CD8-positive, alpha-beta memory T cell (primary cell): ENCODE measurements at regions not wholly inside any gene's neighbourhood (a gene's known extent, or its start where the extent isn't known, plus 50 kb on each side); places are given as distances from the start of the nearest gene placed in this dataset.
A peak's percentile ranks its signal among the peaks of the same experiment; 100 is the strongest.

Experiments used
- CTCF ChIA-PET: fragments of 350-600 bp; sonication (Branson Sonifier 250); formaldehyde crosslinking; loops from one replicate; lab custom pipeline; 2021; ENCODE audit warnings: antibody characterized with exemption; lab: Charles Lee
- POLR2A ChIA-PET: fragments of 350-600 bp; sonication (Branson Sonifier 250); formaldehyde crosslinking; loops from one replicate; lab custom pipeline; 2021; ENCODE audit warnings: antibody characterized with exemption; lab: Charles Lee
- DNase-seq, 5 donors: peaks; one replicate each; pipeline versions ENCODE4 v3.0.0 to v3.0.0-alpha.2; 2020 to 2022; ENCODE audit warnings: mixed read lengths in 1 of 5
- H3K27ac ChIP-seq: one replicate; pipeline ENCODE4 v1.7.0; 2013; ENCODE audit warnings: low read depth, mild to moderate bottlenecking, low read length, moderate library complexity
- H3K27me3 ChIP-seq: 2 replicates; pipeline ENCODE4 v1.7.0; 2013; ENCODE audit warnings: low read length, mild to moderate bottlenecking; ENCODE audit not compliant: insufficient read depth, poor library complexity, severe bottlenecking
- H3K36me3 ChIP-seq: 2 replicates; pipeline ENCODE4 v1.7.0; 2013; ENCODE audit warnings: mild to moderate bottlenecking, low read length, moderate library complexity; ENCODE audit not compliant: insufficient read depth
- H3K4me1 ChIP-seq: 2 replicates; pipeline ENCODE4 v1.7.0; 2013; ENCODE audit warnings: mild to moderate bottlenecking, low read length, moderate library complexity; ENCODE audit not compliant: insufficient read depth
- H3K4me3 ChIP-seq: 2 replicates; pipeline ENCODE4 v1.7.0; 2013; ENCODE audit warnings: mild to moderate bottlenecking, low read length
- H3K9me3 ChIP-seq: 2 replicates; pipeline ENCODE4 v1.7.0; 2013; ENCODE audit warnings: mild to moderate bottlenecking, low read length
- H3K27ac Mint-ChIP-seq, 8 donors: one replicate each; pipeline ENCODE4 v1.8.0; 2020 to 2021; ENCODE audit warnings: mixed read lengths in 8 of 8, mild to moderate bottlenecking in 6 of 8, inconsistent platforms in 3 of 8, moderate library complexity in 3 of 8
- H3K27me3 Mint-ChIP-seq, 2 donors: one replicate each; pipeline ENCODE4 v1.8.0; 2020 to 2021; ENCODE audit warnings: mixed read lengths in 2 of 2, mild to moderate bottlenecking in 1 of 2, moderate library complexity in 1 of 2
- H3K36me3 Mint-ChIP-seq, 3 donors: one replicate each; pipeline ENCODE4 v1.8.0; 2020 to 2021; ENCODE audit warnings: mixed read lengths in 3 of 3, inconsistent platforms in 1 of 3, mild to moderate bottlenecking in 1 of 3
- H3K4me1 Mint-ChIP-seq, 3 donors: one replicate each; pipeline ENCODE4 v1.8.0; 2020 to 2021; ENCODE audit warnings: mixed read lengths in 3 of 3, inconsistent platforms in 1 of 3, mild to moderate bottlenecking in 1 of 3
- H3K4me3 Mint-ChIP-seq, 7 donors: one replicate each; pipeline ENCODE4 v1.8.0; 2020 to 2021; ENCODE audit warnings: mixed read lengths in 7 of 7, mild to moderate bottlenecking in 6 of 7, moderate library complexity in 4 of 7, inconsistent platforms in 2 of 7
- H3K9me3 Mint-ChIP-seq, 5 donors: one replicate each; pipeline ENCODE4 v1.8.0; 2020 to 2022; ENCODE audit warnings: mixed read lengths in 5 of 5, mild to moderate bottlenecking in 3 of 5, moderate library complexity in 2 of 5, inconsistent platforms in 1 of 5

GRCh38 chr19:56966697-56967299, 126.3 kb upstream of the PEG3 start:
- ChIA-PET POLR2A (no interaction called here), CTCF (no interaction called here)
- H3K4me3 Mint-ChIP-seq: no peak overlapping the region
- H3K4me1 Mint-ChIP-seq: no peaks in the 10 kb centered on the region
- Histone ChIP-seq H3K27me3 (no peaks in the 10 kb centered on the region), H3K9me3 (no peaks in the 10 kb centered on the region), H3K4me1 (no peaks in the 10 kb centered on the region), H3K27ac (no peak overlapping the region), H3K36me3 (no peaks in the 10 kb centered on the region), H3K4me3 (no peak overlapping the region)
- H3K27me3 Mint-ChIP-seq: peaks cover 4 to 6% of the 10 kb centered on the region in 2 donors
- peaks cover 10 to 28% (median 15%) of the 10 kb centered on the region in 5 donors for H3K9me3 Mint-ChIP-seq
- no peak for DNase-seq
- H3K27ac Mint-ChIP-seq: no peak overlapping the region
- H3K36me3 Mint-ChIP-seq: no peaks in the 10 kb centered on the region

GRCh38 chr19:56969156-56969555, 128.6 kb upstream of the PEG3 start:
- Mint-ChIP-seq H3K27ac (no peak overlapping the region), H3K9me3 (peaks cover 7 to 26% (median 18%) of the 10 kb centered on the region in 5 donors), H3K27me3 (peaks cover 4 to 6% of the 10 kb centered on the region in 2 donors), H3K36me3 (no peaks in the 10 kb centered on the region), H3K4me1 (no peaks in the 10 kb centered on the region), H3K4me3 (no peak overlapping the region)
- H3K4me3 ChIP-seq: no peak overlapping the region
- no peak for DNase-seq
- H3K4me1 ChIP-seq: no peaks in the 10 kb centered on the region
- POLR2A ChIA-PET: no interaction called here
- CTCF ChIA-PET: no interaction called here
- H3K27me3 ChIP-seq: no peaks in the 10 kb centered on the region
- no peak overlapping the region for H3K27ac ChIP-seq
- no peaks in the 10 kb centered on the region for H3K36me3 ChIP-seq
- H3K9me3 ChIP-seq: no peaks in the 10 kb centered on the region

GRCh38 chr19:56969759-56970178, 129.2 kb upstream of the PEG3 start:
- H3K27me3 Mint-ChIP-seq: peaks cover 5 to 13% of the 10 kb centered on the region in 2 donors
- no peak overlapping the region for H3K4me3 ChIP-seq
- H3K36me3 ChIP-seq: no peaks in the 10 kb centered on the region
- H3K9me3 ChIP-seq: no peaks in the 10 kb centered on the region
- no peaks in the 10 kb centered on the region for H3K4me1 ChIP-seq
- no peak for DNase-seq
- CTCF ChIA-PET: no interaction called here
- H3K4me3 Mint-ChIP-seq: no peak overlapping the region
- POLR2A ChIA-PET: no interaction called here
- H3K4me1 Mint-ChIP-seq: no peaks in the 10 kb centered on the region
- peaks cover 10 to 28% (median 23%) of the 10 kb centered on the region in 5 donors for H3K9me3 Mint-ChIP-seq
- no peaks in the 10 kb centered on the region for H3K36me3 Mint-ChIP-seq
- no peak overlapping the region for H3K27ac Mint-ChIP-seq
- no peak overlapping the region for H3K27ac ChIP-seq
- no peaks in the 10 kb centered on the region for H3K27me3 ChIP-seq

- Histone ChIP-seq H3K36me3 (no peaks in the 10 kb centered on the region), H3K4me3 (no peak overlapping the region), H3K27ac (no peak overlapping the region), H3K27me3 (no peaks in the 10 kb centered on the region), H3K9me3 (no peaks in the 10 kb centered on the region), H3K4me1 (no peaks in the 10 kb centered on the region)
- H3K4me1 Mint-ChIP-seq: no peaks in the 10 kb centered on the region
- ChIA-PET POLR2A (no interaction called here), CTCF (no interaction called here)
- no peak overlapping the region for H3K4me3 Mint-ChIP-seq
- H3K9me3 Mint-ChIP-seq: peaks cover 17 to 29% (median 23%) of the 10 kb centered on the region in 5 donors
- H3K27ac Mint-ChIP-seq: no peak overlapping the region
- no peaks in the 10 kb centered on the region for H3K36me3 Mint-ChIP-seq
- no peak for DNase-seq
- H3K27me3 Mint-ChIP-seq: peaks cover 7 to 15% of the 10 kb centered on the region in 2 donors
Observed at GRCh38 chr19:56971230-56971629, 130.7 kb upstream of the PEG3 start.

- no peak for DNase-seq
- H3K27me3 Mint-ChIP-seq: peaks cover 5 to 12% of the 10 kb centered on the region in 2 donors
- POLR2A ChIA-PET: no interaction called here
- H3K4me3 Mint-ChIP-seq: no peak overlapping the region
- CTCF ChIA-PET: no interaction called here
- no peaks in the 10 kb centered on the region for H3K9me3 ChIP-seq
- H3K4me1 ChIP-seq: no peaks in the 10 kb centered on the region
- H3K36me3 Mint-ChIP-seq: no peaks in the 10 kb centered on the region
- no peak overlapping the region for H3K27ac Mint-ChIP-seq
- H3K4me3 ChIP-seq: no peak overlapping the region
- no peaks in the 10 kb centered on the region for H3K27me3 ChIP-seq
- no peaks in the 10 kb centered on the region for H3K36me3 ChIP-seq
- peaks cover 23 to 39% (median 26%) of the 10 kb centered on the region in 5 donors for H3K9me3 Mint-ChIP-seq
- no peak overlapping the region for H3K27ac ChIP-seq
- H3K4me1 Mint-ChIP-seq: no peaks in the 10 kb centered on the region
Observed at GRCh38 chr19:56972291-56972841, 131.8 kb upstream of the PEG3 start.

- H3K27ac Mint-ChIP-seq: no peak overlapping the region
- Histone ChIP-seq H3K36me3 (no peaks in the 10 kb centered on the region), H3K27ac (no peak overlapping the region), H3K9me3 (no peaks in the 10 kb centered on the region), H3K4me3 (no peak overlapping the region), H3K4me1 (no peaks in the 10 kb centered on the region), H3K27me3 (no peaks in the 10 kb centered on the region)
- DNase-seq: no peak
- peaks cover 27 to 43% (median 35%) of the 10 kb centered on the region in 5 donors for H3K9me3 Mint-ChIP-seq
- ChIA-PET POLR2A (no interaction called here), CTCF (no interaction called here)
- peaks cover 8 to 11% of the 10 kb centered on the region in 2 donors for H3K27me3 Mint-ChIP-seq
- H3K4me1 Mint-ChIP-seq: no peaks in the 10 kb centered on the region
- H3K4me3 Mint-ChIP-seq: no peak overlapping the region
- H3K36me3 Mint-ChIP-seq: no peaks in the 10 kb centered on the region
Observed at GRCh38 chr19:56973713-56974555, 133.4 kb upstream of the PEG3 start.

GRCh38 chr19:56974556-56975207, 134.2 kb upstream of the PEG3 start:
- H3K4me3 Mint-ChIP-seq: no peak overlapping the region
- DNase-seq: no peak
- no peaks in the 10 kb centered on the region for H3K36me3 Mint-ChIP-seq
- CTCF ChIA-PET: no interaction called here
- peaks cover 6 to 9% of the 10 kb centered on the region in 2 donors for H3K27me3 Mint-ChIP-seq
- Histone ChIP-seq H3K27ac (no peak overlapping the region), H3K4me3 (no peak overlapping the region), H3K36me3 (no peaks in the 10 kb centered on the region), H3K9me3 (no peaks in the 10 kb centered on the region), H3K4me1 (no peaks in the 10 kb centered on the region), H3K27me3 (no peaks in the 10 kb centered on the region)
- no peaks in the 10 kb centered on the region for H3K4me1 Mint-ChIP-seq
- H3K9me3 Mint-ChIP-seq: peaks cover 24 to 45% (median 35%) of the 10 kb centered on the region in 5 donors
- POLR2A ChIA-PET: no interaction called here
- H3K27ac Mint-ChIP-seq: peak overlapping the region in 1 of 8 donors; percentile 63

- Mint-ChIP-seq H3K27ac (no peak overlapping the region), H3K9me3 (peaks cover 26 to 47% (median 40%) of the 10 kb centered on the region in 5 donors), H3K27me3 (peaks cover 6 to 9% of the 10 kb centered on the region in 2 donors), H3K4me3 (no peak overlapping the region), H3K4me1 (no peaks in the 10 kb centered on the region), H3K36me3 (no peaks in the 10 kb centered on the region)
- Histone ChIP-seq H3K4me3 (no peak overlapping the region), H3K36me3 (no peaks in the 10 kb centered on the region), H3K27me3 (no peaks in the 10 kb centered on the region), H3K4me1 (no peaks in the 10 kb centered on the region), H3K27ac (no peak overlapping the region), H3K9me3 (no peaks in the 10 kb centered on the region)
- ChIA-PET CTCF (no interaction called here), POLR2A (no interaction called here)
- no peak for DNase-seq
Observed at GRCh38 chr19:56976300-56976699, 135.8 kb upstream of the PEG3 start.
